H4 (cell line): ENCODE measurements at regions not wholly inside any gene's neighbourhood (a gene's known extent, or its start where the extent isn't known, plus 50 kb on each side); places are given as distances from the start of the nearest gene placed in this dataset.

Experiments used
- DNase-seq: peaks from one replicate; pipeline ENCODE4 v3.0.0-alpha.2; 2015; ENCODE audit warnings: low spot score

DNA sequence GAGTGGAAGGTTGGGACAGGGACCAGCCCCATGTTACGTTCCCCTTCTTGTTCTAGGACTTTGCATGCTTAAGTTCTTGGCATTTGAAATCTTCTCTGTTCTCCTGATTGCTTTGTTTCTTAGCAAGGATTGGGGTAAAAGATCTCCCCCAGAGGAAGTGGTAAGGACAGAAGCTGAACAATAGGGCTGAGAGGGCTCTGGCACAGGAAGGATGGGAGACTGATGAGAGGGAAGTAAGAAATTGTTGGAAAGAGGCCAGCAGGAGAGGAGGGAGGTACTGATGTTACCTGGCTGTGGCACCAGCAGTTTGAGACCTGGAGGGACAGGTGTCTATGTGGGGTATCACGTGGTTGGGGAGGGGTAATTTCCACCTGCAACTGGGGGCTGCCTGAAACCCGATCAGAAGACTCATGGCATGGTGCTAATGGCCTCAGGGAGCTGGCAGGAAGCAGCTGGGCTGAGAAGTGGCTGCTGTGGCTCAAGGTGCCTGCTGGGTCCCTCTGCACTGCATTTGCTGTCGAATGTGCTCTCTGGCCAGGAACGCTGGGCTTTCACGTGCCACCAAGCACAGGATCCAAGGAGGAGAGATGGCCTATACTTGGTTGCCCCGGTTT lies 108.4 kb downstream of the LSM3 start:
- no peak for DNase-seq

DNA sequence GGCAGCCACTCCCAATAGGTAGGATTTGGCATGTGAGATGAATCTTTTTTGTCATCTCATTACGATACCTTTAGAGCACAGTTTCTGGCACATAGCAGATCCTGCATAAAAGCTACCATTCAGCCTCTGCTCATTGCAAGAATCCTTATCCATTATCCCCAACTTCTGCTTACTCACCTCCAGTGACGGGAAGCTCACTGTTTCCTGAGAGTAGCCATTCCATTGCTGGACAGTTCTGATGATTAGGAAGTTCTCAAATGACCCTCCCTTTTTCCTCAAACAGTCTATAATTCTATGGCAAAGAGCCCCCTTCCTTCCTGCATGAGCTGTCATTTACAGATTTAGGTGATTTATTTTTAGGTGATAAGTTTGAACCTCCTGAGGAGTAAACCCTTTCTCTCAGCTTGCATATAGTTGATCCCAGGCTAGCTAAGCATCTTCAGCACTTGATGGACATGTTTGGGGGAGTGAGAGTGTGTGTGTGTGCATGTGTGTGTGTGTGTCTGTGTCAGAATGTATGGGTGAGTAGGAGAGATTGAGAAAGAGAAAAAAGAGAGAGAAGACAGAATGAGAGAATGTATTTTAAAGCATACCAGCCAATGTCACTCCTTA lies 109.7 kb downstream of the LSM3 start:
- DNase-seq, result no peak

DNA sequence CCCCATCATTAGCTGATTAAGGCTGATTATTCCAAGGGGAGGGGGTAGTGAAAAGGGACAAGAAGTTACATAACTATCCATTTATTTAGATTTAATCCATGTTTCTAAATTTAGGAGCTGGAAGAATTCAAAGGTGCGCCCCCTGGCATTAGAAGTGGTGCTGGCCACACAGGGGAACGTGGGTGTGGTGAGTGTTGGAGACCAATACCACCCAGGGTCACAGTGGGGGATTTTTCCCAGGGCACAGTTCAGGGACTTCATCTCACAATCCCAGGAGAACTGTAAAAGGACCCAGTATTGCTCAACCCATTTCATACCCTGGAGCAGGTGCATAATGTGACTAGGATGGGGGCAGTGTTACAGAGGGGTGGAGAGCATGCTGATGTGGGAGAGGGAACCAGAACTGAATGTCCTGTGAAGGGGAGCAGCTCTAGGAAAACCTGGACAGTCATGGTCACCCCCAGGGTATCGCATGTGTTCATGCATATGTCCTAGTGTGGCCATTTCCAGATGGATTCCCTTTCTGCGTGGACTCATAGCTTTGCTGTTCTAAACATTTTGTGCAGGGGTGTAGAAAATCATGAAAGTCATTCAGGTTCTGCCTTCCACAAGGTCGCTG lies 110.3 kb downstream of the LSM3 start:
- no peak for DNase-seq

DNA sequence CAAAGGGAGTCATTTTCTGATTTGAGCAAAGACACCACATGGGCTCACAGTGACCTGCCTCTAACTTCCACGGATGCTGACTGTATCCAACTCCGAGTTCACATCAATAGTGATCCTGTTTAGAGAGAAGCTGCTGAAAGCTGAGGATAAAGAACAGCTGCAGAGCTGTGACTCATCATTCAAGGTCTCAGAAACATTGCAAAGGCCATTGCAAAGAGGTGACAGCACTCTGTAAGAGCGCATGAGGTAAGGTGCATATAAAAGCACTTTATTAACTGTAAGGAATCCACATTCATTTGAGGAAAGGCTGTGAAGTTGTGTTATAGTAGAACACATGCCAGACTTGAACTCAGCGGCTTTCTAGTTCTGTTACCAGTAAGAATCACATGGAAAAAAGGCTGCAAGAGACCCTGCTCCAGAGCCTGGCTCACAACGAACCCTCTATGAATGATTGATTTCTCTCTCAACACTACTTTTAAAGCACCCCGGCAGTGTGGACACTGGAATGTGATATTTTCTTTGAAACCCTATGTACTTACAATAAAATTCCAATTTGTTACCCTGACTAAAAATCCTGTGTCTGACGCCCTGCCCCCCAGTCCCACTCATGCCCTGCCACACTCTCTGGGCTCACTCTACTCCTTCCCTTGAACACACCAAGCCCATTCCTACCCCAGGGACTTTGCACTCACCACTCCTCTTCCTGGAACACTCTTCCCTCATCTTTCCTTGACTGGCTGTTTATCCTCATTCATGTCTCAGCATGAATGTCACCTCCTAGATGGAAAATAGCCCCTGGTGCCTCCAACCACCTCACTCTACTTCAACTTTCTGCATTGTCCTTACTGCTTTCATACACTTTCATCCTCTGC lies 111.2 kb downstream of the LSM3 start:
- peak; percentile 78 for DNase-seq

DNA sequence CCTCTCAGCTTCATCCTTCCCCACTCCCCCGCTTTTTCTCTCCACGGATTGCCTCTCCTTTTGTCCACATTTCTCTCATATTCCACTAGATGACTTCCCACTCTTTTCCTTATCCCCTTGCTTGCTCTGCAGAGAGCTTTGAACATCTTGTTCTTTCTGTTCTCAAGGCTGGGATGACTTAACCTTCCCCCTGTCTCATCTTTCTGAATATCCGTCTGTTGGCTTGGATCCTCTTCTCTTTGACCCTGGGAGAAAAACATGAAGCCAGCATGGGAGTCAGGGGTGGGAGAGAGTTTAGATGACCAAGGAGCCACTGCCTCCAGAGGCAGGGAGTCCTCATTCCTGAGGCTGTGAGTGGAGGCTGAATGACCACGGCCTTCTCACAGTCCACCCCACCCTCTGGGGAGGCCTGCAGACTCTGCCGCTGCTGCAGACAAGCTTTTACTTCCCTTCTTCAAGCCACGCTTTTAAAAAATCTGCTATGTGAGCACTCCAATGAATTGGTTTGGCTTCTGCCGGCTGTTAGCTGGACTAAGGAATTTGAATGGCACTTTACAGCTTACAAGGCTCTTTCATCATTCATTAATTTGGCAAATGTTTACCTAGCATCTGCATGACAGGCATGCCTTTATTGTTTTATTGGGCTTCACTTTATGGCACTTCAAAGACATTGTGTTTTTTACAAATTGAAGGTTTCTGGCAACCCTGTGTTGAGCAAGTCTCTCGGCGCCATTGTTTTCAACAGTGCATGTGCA lies 111.6 kb upstream of the SLC6A6 start:
- DNase-seq, result no peak

DNA sequence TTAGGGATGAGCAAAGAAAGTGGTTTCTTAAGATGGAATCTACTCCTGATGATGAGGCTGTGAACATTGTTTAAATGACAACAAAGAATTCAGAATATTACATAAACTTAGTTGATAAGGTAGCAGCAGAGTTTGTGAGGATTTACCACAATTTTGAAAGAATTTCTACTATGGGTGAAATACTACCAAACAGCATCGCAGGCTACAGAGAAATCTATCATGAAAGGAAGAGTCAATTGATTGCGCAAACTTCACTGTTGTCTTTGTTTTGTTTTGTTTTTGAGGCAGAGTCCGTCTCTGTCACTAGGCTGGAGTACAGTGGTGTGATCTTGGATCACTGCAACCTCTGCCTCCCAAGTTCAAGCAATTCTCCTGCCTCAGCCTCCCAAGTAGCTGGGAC lies 107.4 kb upstream of the SLC6A6 start:
- no peak for DNase-seq

DNA sequence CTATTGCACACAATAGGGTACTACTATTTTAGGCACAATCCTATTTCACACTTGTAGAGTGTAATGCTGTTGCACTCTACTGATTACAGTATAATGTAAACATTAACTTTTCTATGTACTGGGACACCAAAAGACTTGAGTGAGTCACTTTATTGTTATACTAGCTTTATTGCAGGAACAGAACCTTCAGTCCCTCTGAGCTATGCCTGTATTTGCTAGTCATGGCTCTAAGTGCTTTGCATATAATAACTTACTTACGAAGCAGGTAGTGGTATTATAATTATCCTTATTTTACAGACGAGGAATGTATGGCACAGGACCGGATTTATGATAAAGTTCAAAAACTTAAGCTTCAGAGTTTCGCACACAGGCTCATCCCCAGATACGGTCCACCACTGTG lies 106.6 kb upstream of the SLC6A6 start:
- no peak for DNase-seq

DNA sequence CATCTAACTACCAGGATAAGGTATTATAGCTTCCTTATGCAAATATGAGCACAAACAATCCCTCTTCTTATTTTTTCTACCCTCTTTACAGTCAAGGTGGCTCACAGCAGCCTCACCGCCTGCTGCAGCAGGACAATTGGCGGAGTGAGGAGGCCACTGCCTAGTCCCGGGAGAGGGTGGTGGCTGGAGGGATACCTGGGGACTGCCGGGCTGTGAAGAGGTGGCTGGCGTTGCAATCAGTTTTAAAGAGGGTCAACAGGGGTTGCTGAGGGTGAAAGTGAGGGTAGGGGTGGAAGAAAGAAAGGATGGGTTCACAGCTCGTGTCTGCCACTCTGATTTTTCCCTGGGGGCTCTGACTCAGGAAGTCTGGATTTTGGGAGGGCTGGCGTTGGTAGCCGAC lies 105.1 kb upstream of the SLC6A6 start:
- DNase-seq, result no peak

DNA sequence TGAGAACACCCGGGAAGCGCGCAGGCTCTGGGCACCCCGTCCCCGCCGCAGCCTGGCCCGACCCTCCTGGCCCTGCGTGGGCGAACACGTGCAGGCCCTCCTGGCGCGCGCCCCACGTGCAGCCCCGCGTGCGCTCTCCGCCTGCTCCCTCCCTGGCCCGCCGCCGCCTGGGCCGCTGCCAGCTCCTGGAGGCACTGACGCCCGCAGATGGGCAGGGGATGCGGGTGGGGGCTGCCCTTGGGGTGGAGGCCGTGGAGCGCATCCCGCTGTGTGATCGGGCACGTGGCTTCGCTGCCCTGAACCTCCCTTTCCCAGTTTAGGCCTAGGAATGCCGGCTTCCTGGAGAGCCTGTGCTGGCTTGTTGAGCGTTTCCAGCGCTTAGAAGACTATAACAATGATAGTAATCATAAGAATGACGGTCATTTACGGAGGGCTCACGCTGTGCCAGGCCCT lies 104.6 kb upstream of the SLC6A6 start:
- no peak for DNase-seq

DNA sequence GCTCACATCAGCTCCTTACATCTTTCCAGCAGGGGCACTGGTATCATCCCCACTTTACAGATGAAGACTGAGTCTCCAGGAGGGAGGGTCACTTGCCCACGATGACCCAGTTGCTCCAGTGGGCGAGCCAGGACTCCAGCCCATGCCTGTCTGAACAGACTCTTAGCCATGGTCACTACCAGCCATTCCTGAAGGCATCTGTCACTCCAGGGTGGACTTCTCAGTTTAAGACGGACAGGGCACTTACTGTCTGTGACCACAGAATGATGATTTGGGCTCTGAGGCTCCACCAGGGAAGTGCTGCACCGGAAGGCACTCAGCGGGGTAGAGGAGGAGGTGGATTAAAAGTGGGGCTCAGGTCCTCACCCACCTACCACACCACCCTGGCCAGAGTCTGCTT lies 104.0 kb upstream of the SLC6A6 start:
- no peak for DNase-seq

DNA sequence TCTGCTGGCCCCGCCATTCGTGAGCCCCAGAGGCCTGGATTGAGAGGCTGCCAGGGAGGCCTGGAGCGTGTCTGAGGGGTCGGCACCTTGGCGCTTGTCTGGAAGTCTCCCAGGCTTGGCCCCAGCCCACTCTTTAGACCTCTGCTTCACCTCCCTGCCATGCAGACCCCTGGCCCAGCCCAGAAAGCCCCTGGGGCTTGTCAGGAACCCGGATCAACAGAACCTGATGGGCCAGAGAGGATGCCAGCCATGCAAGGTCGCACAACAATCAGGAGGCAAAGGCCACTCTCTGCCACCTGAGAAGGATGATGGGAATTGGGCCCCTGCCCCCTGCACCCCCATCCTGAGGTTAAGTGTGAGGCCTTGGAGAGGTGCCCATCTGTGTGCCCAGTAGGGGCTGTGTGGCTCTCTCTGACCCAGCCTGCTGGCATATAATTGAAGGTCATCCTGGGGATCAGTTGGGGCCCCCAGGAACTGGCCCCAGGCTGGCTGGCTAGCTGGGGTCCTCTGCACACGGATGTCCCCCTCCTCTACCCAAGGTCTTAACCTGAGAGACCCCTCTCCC lies 103.3 kb upstream of the SLC6A6 start:
- no peak for DNase-seq

DNA sequence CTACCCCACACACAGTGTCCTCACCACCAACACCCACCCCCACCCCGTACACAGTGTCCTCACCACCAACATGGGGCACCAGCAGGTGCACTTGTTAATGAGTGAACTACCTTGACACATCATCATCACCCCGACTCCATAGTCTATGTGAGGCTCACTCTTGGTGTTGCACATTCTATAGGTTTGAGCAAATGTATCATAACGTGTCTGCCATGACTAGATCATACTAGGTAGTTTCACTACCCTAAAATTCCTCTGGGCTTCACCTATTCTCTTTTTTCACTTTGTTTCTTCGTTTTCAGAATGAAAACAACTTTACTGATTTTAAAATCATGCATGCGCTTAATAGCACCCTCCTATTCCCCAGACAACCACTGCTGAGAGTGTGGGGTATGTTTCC lies 102.6 kb upstream of the SLC6A6 start:
- DNase-seq, result no peak

DNA sequence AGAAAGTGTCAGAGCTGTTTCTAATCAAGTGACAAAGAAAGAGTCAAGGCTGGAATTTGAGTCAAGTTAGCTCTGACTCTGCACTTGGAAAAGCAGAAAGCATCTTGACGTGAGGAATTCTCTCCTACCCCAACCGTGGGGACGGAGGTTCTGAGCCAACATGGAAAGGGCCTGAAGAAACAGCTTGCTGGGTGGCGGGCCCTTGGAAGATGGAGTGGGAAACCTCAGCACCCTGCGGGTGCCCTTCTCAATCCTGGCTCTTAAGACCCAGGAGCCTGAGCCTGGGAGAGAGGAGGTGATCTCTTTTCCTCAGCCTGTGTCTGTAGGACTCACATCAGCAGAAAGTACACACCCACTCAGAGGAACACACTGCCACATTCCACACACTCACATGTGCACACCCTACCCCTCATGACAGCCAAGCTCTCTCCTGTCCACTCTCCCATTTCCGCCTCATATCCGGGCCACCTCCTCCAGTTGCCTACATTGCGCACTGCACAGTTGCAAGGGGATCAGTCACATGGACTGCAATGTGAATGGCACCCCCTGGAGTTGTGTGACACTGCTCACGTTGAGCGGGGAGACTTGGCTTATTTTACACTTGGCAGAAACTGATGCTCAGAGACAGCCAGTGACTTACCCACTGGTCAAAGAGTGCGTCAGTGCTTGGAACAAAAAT lies 101.5 kb upstream of the SLC6A6 start:
- no peak for DNase-seq

DNA sequence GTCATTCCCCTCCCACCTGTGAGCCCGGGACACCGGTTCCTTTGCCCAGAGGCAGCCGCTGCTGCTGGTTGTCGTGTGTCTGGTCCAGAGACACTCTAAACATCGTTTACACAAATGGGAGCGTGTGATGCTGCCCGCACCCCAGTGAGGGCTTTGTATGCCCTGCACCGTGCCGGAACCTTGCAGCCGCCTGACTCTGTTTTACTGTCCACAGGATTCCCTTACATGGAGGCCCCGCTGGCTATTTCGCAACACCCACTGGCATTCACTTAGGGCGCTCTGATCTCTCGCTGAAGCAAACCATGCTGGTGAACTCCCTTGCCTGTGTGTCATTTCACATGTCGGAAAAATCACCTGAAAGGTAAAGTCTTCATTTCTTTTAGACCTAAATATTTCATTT lies 100.8 kb upstream of the SLC6A6 start:
- no peak for DNase-seq

DNA sequence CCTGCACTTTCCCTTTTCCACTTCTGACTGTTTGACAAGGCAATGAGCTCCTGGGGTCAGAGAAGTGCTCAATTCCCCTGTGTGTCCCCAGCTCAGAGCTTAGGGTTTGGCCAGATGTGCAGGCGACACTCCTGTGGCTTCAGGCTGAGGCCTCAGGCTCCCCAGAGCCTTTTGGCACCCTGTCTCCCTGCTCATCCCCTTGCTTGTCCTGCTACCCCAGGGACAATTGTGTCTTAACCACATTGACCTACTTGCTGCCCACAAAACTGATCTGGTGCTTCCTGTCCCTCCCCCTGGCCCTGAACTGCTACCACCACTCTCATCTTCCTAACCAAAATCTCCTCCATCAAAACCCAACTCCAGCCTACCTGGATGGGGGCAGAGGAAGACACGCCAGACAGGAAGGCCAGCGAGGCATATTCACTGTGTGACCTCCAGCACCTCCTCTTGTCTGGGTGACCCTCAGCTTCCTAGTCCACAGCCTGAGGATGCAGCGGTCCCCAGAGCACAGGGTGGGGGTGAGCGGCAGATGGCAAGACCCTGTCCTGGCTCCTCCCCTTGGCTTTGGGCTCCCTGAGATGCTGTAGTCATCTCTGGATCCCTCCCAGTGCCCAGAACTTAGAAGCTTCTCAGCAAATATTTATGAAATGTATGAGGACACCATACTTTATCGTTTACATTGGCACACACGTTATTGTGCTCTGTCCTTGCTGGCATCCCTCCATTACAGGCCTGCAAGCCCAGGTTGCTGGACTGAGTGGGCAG lies 98.9 kb upstream of the SLC6A6 start:
- DNase-seq, result no peak

DNA sequence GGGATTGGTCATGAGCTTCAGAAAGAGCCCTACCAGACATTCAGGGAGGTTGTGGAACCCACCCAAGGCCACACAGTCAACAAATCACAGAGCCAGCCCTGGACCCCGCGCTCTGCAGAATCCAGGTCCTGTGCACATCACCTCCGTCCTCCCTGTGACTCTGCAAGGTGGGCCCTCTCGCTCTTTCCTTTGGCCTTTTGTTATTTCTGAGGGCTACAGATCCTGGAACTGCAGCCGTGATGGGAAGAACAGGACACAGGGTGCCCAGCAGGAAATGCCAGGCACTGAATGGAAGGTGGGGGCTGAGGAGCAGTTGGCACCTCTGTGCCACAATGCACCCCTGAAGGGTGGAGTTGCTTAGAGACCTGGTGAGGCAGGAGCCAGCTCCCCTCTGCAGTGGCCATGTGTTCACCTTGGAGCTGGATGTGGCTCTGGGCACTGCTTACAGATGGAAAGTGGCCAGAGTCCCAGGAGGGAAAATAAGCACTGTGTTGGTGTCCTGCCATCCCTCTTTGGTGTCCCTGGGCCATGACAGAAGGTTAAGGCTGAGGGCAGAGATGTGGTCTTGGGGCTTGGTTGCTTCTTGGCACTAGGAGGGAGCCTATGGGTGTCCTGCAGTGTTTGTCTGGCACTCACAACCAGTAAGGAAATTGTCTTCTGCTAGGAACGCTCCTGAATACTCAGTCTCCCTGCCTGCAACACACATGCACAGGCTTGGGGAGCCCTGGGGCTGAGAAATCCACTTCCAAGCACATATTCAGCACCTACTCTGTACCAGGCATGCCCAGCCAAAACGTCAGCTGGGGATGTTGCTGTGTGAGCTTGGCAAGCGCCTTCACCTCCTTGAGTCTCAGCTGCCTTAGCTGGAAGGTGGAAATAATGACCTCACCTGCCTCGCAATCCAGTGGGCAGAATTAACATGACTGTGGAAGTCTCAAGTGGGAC lies 98.0 kb upstream of the SLC6A6 start:
- DNase-seq, result no peak

DNA sequence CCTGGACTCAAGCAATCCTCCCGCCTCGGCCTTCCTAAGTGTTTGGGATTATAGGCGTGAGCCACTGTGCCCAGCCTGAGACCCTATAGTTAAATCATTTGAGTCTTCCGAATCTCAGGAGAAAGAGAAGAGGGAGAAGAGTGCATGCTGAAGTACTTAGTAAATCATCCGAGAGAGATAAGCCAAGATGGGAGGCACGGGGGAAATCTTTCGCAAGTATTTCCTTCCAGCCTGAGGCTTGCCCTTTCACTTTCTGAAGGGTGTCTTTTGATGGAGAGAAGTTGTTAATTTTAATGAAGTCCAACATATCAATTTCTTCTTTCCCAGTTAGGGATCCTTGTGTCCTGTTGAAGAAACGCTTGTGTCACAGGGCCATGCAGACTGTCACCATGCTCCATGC lies 97.1 kb upstream of the SLC6A6 start:
- no peak for DNase-seq

DNA sequence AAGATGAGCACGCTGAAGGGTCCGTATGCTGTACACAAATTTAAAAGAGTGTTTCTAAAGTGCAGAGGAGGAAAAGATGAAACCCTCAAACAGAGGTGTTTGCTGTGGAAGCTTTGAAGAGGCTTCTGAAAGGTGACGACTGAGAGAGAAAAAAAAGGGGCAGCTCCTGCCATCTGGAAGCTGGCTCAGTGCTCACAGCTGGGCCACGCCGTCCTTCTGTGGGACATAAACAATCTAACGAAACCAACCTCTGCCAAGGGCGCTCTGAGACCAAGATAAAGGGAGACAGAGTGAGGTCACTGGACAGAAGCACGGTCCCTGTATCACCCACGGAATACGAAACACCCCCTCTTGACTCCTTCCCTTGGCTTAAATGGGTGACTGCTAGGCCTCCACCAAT lies 96.3 kb upstream of the SLC6A6 start:
- no peak for DNase-seq
